Endothelial cell of umbilical vein (primary cell): ENCODE measurements at regions not wholly inside any gene's neighbourhood (a gene's known extent, or its start where the extent isn't known, plus 50 kb on each side); places are given as distances from the start of the nearest gene placed in this dataset.

Experiments used
- EZH2 ChIP-seq: IDR thresholded peaks from 2 replicates; pipeline ENCODE4 v1.6.1; 2012; ENCODE audit warnings: borderline replicate concordance, low read depth, mild to moderate bottlenecking, moderate library complexity, low read length, inconsistent platforms; ENCODE audit not compliant: severe bottlenecking
- FOS ChIP-seq: IDR thresholded peaks from 2 replicates; pipeline ENCODE4 v1.6.1; 2011; ENCODE audit warnings: mild to moderate bottlenecking, low read length, moderate library complexity, borderline replicate concordance; ENCODE audit not compliant: insufficient read depth
- GATA2 ChIP-seq: IDR thresholded peaks from 2 replicates; pipeline ENCODE4 v1.7.0; 2011; ENCODE audit warnings: low read depth, mild to moderate bottlenecking, moderate library complexity, mixed read lengths, low read length; ENCODE audit not compliant: insufficient read length, insufficient read depth
- POLR2A ChIP-seq: IDR thresholded peaks from 2 replicates; pipeline ENCODE4 v1.6.1; 2012; ENCODE audit warnings: low read depth, mild to moderate bottlenecking, control low read depth, low read length
- POLR2AphosphoS5 ChIP-seq: IDR thresholded peaks from 2 replicates; pipeline ENCODE4 v1.6.1; 2012; ENCODE audit warnings: low read depth, mild to moderate bottlenecking, control low read depth, low read length, moderate library complexity; ENCODE audit not compliant: insufficient read depth
- TF ChIP-seq, protein P1 (sequence below), 2 donors: IDR thresholded peaks; 1 replicate in 1 of 2; 2 replicates in 1 of 2; pipeline ENCODE4 v1.5.1; 2011; ENCODE audit warnings: low read length in 2 of 2, mild to moderate bottlenecking in 2 of 2, moderate library complexity in 2 of 2, control low read depth in 1 of 2, inconsistent platforms in 1 of 2, low read depth in 1 of 2; ENCODE audit not compliant: insufficient read depth in 1 of 2; ENCODE audit errors: extremely low read depth in 1 of 2

DNA sequence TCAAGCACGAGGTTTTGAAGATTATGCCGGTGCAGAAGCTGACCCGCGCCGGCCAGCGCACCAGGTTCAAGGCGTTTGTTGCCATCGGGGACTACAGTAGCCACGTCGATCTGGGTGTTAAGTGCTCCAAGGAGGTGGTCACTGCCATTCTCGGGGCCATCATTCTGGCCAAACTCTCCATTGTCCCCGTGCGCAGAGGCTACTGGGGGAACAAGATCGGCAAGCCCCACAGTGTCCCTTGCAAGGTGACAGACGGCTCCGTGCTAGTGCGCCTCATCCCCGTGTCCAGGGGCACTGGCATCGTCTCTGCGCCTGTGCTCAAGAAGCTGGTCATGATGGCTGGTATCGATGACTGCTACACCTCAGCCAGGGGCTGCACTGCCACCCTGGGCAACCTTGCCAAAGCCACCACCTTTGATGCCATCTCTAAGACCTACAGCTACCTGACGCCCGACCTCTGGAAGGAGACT is 284.7 kb downstream of the GPR37 start:
- TF ChIP-seq, protein P1, sequence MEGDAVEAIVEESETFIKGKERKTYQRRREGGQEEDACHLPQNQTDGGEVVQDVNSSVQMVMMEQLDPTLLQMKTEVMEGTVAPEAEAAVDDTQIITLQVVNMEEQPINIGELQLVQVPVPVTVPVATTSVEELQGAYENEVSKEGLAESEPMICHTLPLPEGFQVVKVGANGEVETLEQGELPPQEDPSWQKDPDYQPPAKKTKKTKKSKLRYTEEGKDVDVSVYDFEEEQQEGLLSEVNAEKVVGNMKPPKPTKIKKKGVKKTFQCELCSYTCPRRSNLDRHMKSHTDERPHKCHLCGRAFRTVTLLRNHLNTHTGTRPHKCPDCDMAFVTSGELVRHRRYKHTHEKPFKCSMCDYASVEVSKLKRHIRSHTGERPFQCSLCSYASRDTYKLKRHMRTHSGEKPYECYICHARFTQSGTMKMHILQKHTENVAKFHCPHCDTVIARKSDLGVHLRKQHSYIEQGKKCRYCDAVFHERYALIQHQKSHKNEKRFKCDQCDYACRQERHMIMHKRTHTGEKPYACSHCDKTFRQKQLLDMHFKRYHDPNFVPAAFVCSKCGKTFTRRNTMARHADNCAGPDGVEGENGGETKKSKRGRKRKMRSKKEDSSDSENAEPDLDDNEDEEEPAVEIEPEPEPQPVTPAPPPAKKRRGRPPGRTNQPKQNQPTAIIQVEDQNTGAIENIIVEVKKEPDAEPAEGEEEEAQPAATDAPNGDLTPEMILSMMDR (IDR thresholded peaks at IDR 0.05; ENCODE audit: extremely low read depth in 1 of 2, insufficient read depth in 1 of 2, low read depth in 1 of 2, low read length in 2 of 2): no peak
- TF ChIP-seq POLR2A: no peak
- no peak for TF ChIP-seq POLR2AphosphoS5
- TF ChIP-seq EZH2: no peak
- TF ChIP-seq GATA2: no peak
- TF ChIP-seq FOS: no peak
